Thyroid gland (tissue), 4 donors: ENCODE measurements at regions not wholly inside any gene's neighbourhood (a gene's known extent, or its start where the extent isn't known, plus 50 kb on each side); places are given as distances from the start of the nearest gene placed in this dataset.

Experiments
- DNase-seq, 2 donors: peaks; one replicate each; pipeline ENCODE4 v3.0.0-alpha.2; 2019
- H3K27ac ChIP-seq, 3 donors: fragments of 200-600 bp; sonication (generic); 1 replicate in 2 of 3; 2 replicates in 1 of 3; pipeline ENCODE4 v1.5.1; 2016 to 2019; ENCODE audit warnings: mild to moderate bottlenecking in 1 of 3, moderate library complexity in 1 of 3
- H3K27me3 ChIP-seq: fragments of 200-600 bp; sonication (generic); one replicate; pipeline ENCODE4 v1.5.1; 2019
- H3K36me3 ChIP-seq, 2 donors: fragments of 200-600 bp; sonication (generic); one replicate each; pipeline ENCODE4 v1.5.1; 2016 to 2019
- H3K4me1 ChIP-seq, 2 donors: fragments of 200-600 bp; sonication (generic); one replicate each; pipeline ENCODE4 v1.5.1; 2017 to 2019
- H3K4me3 ChIP-seq, 3 donors: fragments of 200-600 bp; sonication (generic); replicated peaks in 1 of 3; 1 replicate in 2 of 3; 2 replicates in 1 of 3; pipeline ENCODE4 v1.5.1; 2016; ENCODE audit warnings: mild to moderate bottlenecking in 1 of 3
- H3K9me3 ChIP-seq: fragments of 200-600 bp; sonication (generic); one replicate; pipeline ENCODE4 v1.5.1; 2017
- POLR2A ChIP-seq, 2 donors: fragments of 450-650 bp; IDR thresholded peaks; one replicate each; pipeline ENCODE4 v1.6.1; 2017; ENCODE audit warnings: antibody characterized with exemption in 2 of 2, mild to moderate bottlenecking in 2 of 2, moderate library complexity in 1 of 2
- WGBS, 2 donors: methylation state at CpG; one replicate each; pipeline ENCODE4 v1.1.5; 2017; 5-methylcytosine and 5-hydroxymethylcytosine counted together
- intact Hi-C: fragments of 100-400 bp; cut with DNase I; formaldehyde crosslinking; loops from one replicate; pipeline ENCODE4 v1.15.1; 2023
- TF ChIP-seq, protein P1 (sequence below), 6 experiments: fragments of 200-600 bp in 3 of 6; fragments of 450-650 bp in 3 of 6; sonication (generic) in 3 of 6; IDR thresholded peaks; one replicate each; pipeline ENCODE4 v1.5.1; 2016 to 2019; ENCODE audit warnings: antibody characterized with exemption in 6 of 6, mild to moderate bottlenecking in 2 of 6, inconsistent platforms in 1 of 6, moderate library complexity in 1 of 6

DNA sequence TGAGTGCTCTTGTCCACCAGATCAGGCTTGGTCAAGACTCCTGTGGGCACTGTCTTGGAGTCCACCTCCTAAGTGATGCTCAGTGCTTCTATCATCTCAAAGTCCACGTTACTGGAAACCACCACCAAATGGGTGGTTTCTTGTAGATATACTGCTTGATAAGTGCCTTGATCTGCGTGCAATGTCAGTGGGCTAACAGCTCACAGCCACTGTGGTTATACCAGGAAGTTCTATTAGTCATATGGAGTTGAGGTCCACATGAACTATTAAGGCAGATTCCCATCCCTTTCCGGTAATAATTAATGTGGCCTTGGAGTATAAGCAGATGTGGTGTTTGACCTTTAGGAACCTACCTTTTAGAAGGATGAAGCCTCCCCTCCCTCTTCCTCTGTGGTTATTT is 161.9 kb downstream of the ZNF518B start:
- no peaks in the 10 kb centered on the region for H3K36me3 ChIP-seq
- TF ChIP-seq, protein P1, sequence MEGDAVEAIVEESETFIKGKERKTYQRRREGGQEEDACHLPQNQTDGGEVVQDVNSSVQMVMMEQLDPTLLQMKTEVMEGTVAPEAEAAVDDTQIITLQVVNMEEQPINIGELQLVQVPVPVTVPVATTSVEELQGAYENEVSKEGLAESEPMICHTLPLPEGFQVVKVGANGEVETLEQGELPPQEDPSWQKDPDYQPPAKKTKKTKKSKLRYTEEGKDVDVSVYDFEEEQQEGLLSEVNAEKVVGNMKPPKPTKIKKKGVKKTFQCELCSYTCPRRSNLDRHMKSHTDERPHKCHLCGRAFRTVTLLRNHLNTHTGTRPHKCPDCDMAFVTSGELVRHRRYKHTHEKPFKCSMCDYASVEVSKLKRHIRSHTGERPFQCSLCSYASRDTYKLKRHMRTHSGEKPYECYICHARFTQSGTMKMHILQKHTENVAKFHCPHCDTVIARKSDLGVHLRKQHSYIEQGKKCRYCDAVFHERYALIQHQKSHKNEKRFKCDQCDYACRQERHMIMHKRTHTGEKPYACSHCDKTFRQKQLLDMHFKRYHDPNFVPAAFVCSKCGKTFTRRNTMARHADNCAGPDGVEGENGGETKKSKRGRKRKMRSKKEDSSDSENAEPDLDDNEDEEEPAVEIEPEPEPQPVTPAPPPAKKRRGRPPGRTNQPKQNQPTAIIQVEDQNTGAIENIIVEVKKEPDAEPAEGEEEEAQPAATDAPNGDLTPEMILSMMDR (IDR thresholded peaks at IDR 0.05) = no peak
- no peak for TF ChIP-seq POLR2A (IDR thresholded peaks at IDR 0.05)
- H3K4me1 ChIP-seq = peaks cover 10 to 12% of the 10 kb centered on the region in 2 donors
- intact Hi-C loops = no loop called here
- no peaks in the 10 kb centered on the region for H3K27me3 ChIP-seq
- no peaks in the 10 kb centered on the region for H3K9me3 ChIP-seq
- WGBS, 2 donors = 90 to 93% methylated on average over 3 of the region's 3 CpGs
- no peak for DNase-seq
- no peak overlapping the region for H3K27ac ChIP-seq
- H3K4me3 ChIP-seq = no peak overlapping the region

DNA sequence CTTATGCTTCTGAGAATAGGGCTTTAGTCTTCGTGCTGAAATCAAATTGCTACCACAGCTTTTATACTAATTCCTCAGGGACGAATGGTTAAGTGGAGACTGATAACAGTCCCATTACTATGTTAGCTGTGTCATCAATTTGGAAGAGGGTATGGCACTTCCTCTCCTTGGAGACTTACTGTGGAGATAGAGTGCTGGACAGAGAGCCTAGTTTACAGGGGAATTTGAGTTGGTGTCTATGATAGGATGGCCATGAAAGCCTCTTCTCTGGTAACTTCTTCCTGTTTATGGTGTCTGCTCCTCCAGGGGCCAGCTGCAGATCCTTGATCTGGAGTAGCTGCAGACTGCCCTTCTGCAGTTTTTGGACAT is 167.7 kb downstream of the ZNF518B start:
- TF ChIP-seq, protein P1 (IDR thresholded peaks at IDR 0.05) = no peak
- no peak for TF ChIP-seq POLR2A (IDR thresholded peaks at IDR 0.05)
- Histone ChIP-seq H3K27me3 (no peaks in the 10 kb centered on the region), H3K4me3 (no peak overlapping the region), H3K9me3 (no peaks in the 10 kb centered on the region), H3K36me3 (no peaks in the 10 kb centered on the region), H3K4me1 (no peaks in the 10 kb centered on the region), H3K27ac (no peak overlapping the region)
- WGBS, 2 donors = 73 to 75% methylated on average over 2 of the region's 2 CpGs
- DNase-seq = no peak
- intact Hi-C loops = no loop called here

DNA sequence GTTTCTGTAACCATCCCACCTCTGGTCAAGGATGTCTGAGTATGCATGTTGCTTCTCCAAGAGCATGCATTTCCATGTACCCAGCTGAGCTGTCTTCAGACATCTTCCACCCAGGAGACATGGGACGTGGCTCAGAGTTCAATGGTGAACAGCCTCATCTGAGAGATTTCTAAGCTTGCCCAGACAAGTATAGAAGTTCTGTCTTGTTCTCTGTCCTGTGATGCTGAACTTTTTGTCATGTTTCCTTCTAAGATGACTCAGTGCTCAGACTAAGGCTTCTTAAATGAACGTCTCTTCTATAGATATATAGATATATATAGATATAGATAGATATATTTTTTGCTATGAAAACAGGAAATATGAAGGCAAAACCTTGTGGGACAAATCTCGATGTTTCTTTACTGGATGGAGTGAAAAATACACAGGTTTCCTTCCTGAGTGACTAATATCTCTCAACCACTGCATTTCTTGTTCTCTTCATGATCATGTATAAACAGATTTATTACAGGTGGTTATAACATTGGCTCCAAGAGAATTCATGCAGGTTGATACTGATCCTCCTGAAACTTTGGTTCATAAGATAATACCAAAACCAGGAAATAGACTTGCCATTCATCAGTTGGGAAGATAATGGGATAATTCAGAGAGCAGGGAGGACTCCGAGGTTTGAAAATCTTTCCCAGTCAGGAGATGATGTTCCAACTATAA is 168.2 kb downstream of the ZNF518B start:
- no peak for DNase-seq
- no peaks in the 10 kb centered on the region for H3K27me3 ChIP-seq
- TF ChIP-seq POLR2A (IDR thresholded peaks at IDR 0.05) = no peak
- TF ChIP-seq, protein P1 (IDR thresholded peaks at IDR 0.05) = no peak

DNA sequence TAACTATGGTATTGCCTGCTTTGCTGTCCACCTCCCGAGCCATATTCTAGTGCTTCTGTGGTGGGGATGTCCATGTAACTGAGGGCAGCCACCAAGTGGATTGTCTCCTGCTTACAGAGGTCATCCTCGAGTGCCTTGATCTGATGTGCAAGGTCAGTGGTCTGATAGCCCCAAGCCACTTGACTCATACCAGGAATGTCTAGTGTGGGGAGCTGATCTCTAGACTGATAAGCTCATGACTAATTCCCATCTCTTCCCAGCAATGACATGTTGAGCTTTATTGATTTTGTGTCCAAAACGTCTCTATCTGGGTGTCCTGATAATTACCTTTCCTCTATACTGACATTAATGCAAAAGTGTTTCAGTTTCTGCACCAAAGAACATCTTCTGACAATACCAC is 168.4 kb upstream of the WDR1 start:
- intact Hi-C loops = no loop called here
- TF ChIP-seq, protein P1 (IDR thresholded peaks at IDR 0.05) = no peak
- TF ChIP-seq POLR2A (IDR thresholded peaks at IDR 0.05) = no peak
- 27 to 39% methylated on average over 2 to 3 of the region's 3 CpGs for WGBS, 2 donors
- no peaks in the 10 kb centered on the region for H3K9me3 ChIP-seq
- H3K4me3 ChIP-seq = no peak overlapping the region
- no peak for DNase-seq
- no peaks in the 10 kb centered on the region for H3K27me3 ChIP-seq
- no peaks in the 10 kb centered on the region for H3K36me3 ChIP-seq
- no peak overlapping the region for H3K27ac ChIP-seq
- no peaks in the 10 kb centered on the region for H3K4me1 ChIP-seq

More for the DNA sequence above, 168.2 kb downstream of the ZNF518B start:
- Histone ChIP-seq H3K36me3 (no peaks in the 10 kb centered on the region), H3K27ac (no peak overlapping the region), H3K4me1 (no peaks in the 10 kb centered on the region), H3K4me3 (no peak overlapping the region), H3K9me3 (no peaks in the 10 kb centered on the region)
- WGBS, 2 donors = 70 to 77% methylated on average over 4 of the region's 4 CpGs
- intact Hi-C loops = no loop called here

DNA sequence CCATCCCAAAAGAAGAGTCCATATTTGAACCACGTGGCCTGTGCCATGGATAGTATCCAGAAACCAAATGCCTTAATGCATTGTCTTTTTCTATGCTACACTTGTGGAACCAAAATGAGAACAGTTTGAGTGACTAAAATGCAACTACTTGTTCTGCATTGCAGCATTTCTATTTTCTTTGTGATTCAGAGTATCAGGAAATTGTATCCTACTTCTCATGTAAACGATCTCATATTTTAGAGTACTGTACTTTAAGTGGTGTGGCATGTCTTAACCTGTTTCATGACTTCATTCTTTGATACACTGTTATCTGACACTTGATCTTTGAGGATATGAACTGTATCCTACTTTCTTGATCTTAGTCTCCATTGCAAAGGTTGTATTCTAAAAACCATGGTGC is 167.2 kb upstream of the WDR1 start:
- no peaks in the 10 kb centered on the region for H3K27me3 ChIP-seq
- no peak overlapping the region for H3K4me3 ChIP-seq
- WGBS, 2 donors = 76 to 78% methylated on average over 2 of the region's 2 CpGs
- no peaks in the 10 kb centered on the region for H3K4me1 ChIP-seq
- DNase-seq = no peak
- no peaks in the 10 kb centered on the region for H3K9me3 ChIP-seq
- TF ChIP-seq, protein P1 (IDR thresholded peaks at IDR 0.05) = no peak
- TF ChIP-seq POLR2A (IDR thresholded peaks at IDR 0.05) = no peak
- intact Hi-C loops = no loop called here
- no peak overlapping the region for H3K27ac ChIP-seq
- no peaks in the 10 kb centered on the region for H3K36me3 ChIP-seq
